ENCODE measurements at regions not wholly inside any gene's neighbourhood (a gene's known extent, or its start where the extent isn't known, plus 50 kb on each side); places are given as distances from the start of the nearest gene placed in this dataset.

GRCh38 chr3:127033171-127033570 is 50.3 kb downstream of the PLXNA1 start:
- DNase-seq (ENCODE audit: low read depth): no peak

- DNase-seq (ENCODE audit: low read depth): no peak
Measured at GRCh38 chr3:127033786-127034185, 50.9 kb downstream of the PLXNA1 start.

GRCh38 chr3:127034195-127034989 is 51.5 kb downstream of the PLXNA1 start:
- no peak for DNase-seq (ENCODE audit: low read depth)

DNA sequence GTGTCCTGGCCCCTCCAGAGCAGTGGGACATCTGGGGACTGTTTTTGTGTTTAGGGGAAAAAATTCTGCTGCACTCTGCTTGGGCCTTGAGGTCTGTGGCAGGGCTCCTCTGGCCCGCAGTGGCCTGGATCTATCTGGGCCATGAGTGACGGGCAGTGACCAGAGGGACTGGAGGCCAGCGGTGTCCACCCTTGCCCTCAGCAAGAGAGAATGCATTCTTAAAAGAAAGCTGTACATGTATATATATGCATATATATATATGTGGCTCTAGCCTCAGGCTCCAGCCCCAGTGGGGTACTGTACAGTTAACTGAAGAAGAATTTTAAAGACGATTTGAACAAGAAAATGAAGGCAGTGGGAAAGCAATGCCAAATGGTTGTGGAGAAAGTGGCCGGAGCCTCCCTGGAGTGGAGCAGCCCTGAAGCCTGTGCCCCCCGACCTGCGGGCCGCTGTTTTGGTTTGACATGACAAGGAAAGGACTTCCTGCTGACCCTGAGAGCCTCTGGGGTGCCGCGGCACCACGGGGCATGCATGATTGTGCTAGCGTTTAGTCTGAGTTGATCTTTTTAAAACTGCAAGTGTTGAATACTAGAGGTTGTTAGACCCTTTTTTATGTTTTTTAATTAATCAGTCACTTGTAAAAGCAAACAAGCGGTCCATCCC is 52.2 kb downstream of the PLXNA1 start:
- no peak for DNase-seq (ENCODE audit: low read depth)

GRCh38 chr3:127035677-127036076 is 52.8 kb downstream of the PLXNA1 start:
- peak; percentile 93 for DNase-seq (ENCODE audit: low read depth)

DNA sequence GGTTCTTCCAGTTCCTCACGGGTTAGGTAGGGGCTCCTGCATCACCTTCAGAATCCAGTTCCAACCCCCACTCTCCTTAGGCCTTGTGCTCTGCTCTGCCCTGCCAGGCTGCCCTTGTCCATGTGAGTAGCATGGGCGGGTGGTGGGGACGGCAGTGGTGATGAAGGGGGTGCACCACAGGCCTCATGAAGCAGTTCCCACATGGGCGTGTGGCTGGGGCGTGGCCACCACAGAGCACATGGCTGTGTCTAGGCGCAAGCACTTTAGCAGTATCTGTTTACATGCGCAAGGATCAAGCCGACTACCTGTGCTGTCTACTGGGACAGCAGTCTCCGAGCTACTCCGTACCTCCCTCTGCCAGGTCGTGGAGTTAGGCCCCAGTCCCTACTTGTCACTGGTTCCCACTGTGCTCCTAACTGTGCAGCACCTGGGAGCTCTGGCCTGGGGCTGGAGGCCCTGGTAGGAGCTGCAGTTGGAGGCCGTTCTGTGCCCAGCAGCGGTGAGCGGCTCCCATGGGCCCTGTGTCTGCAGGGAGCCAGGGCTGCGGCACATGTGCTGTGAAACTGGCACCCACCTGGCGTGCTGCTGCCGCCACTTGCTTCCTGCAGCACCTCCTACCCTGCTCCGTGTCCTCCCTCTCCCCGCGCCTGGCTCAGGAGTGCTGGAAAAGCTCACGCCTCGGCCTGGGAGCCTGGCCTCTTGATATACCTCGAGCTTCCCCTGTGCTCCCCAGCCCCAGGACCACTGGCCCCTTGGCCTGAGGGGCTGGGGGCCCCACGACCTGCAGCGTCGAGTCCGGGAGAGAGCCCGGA is 53.5 kb downstream of the PLXNA1 start:
- no peak for DNase-seq (ENCODE audit: low read depth)

- no peak for DNase-seq (ENCODE audit: low read depth)
Measured at GRCh38 chr3:127037021-127037400, 54.1 kb downstream of the PLXNA1 start.

DNA sequence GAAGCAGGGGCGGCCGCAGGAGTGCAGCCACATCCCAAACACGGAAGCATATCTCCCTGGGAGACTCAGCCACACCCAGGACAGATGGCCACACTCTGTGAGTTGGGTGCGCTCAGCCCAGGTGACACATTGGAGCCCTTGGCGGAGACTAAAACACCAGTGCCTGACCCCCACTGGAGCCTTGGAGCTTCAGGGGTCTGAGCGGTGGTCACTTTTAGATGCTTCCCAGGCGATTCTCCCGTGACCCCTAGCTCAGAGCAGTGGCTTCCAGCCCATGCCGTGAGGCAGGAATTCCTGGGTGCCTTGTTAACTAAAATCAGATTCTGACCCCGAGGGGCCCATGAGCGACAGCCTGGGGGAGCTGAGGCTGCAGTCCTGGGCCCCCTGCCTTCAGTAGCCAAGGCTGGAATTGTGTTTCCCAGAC is 54.5 kb downstream of the PLXNA1 start:
- DNase-seq (ENCODE audit: low read depth): no peak

GRCh38 chr3:127037971-127038446 is 55.1 kb downstream of the PLXNA1 start:
- DNase-seq (ENCODE audit: low read depth): no peak

DNA sequence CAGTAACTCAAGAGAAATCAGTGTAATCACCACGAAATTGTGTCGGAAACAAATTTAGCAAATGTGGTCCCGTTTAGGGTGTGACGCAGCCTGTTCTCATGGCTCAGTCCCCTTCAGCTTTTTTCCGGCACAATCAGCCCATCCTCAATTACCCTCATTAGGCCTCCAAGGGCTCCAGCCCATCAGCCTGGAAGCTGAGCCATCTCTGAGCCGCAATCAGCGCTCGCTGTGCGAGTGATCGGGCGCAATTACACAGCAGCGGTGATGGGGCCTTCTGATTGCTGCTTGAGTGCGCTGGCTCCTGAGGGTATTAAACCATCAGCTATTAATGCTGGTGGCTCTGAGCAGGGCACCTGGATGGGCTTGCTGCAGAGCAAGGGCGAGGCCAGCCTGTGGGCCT is 55.6 kb downstream of the PLXNA1 start:
- DNase-seq (ENCODE audit: low read depth): no peak

GRCh38 chr3:127038923-127039581 is 56.1 kb downstream of the PLXNA1 start:
- no peak for DNase-seq (ENCODE audit: low read depth)

- DNase-seq (ENCODE audit: low read depth): no peak
Measured at GRCh38 chr3:127039719-127040118, 56.8 kb downstream of the PLXNA1 start.

- DNase-seq (ENCODE audit: low read depth): no peak
Measured at GRCh38 chr3:127040216-127040615, 57.3 kb downstream of the PLXNA1 start.

DNA sequence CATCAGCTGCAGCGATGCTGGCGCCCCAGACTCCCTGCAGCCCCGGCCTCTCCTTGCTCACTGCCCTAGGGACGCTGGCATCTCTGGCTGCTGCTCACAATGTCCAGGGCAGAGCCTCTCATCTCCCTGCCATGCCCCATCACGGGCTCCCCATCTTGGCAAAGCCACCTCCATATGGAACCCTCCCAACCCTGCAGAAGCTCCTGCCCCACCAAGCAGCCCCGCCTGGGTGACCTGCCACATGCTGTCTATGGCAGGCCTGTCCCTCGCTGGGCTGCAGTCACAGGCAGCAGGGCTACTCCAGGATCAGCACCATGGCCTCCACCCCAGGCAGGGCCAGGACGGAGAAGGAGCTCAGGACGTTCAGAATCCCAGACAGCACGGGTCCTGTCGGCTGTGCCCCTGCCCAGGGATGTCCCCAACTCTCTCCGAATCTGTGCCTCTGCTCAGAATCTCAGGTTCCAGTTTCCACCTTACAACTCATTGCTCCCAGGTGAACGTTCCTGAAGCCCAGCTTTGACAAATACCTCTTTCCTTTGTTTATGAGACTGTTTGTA is 58.4 kb downstream of the PLXNA1 start:
- DNase-seq (ENCODE audit: low read depth): no peak

DNA sequence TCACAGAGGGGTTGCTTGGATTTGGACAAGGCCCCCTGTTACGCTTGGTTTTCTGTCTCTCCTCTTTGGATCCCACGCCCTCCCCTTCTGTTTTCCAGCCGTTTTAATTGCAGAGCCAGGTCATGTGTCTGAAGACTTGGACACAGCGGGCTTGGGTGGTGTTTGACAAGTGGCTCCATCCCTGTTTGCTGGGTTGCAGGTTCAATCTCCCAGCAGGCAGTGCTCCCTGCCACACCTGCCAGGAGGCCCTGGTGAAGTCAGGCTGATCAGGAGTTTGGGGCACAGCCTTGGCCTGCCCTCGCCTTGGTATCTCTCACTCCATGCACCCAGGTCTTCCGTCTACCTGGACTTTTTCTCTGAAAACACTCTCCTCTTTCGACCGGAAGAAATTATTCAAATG is 59.0 kb downstream of the PLXNA1 start:
- no peak for DNase-seq (ENCODE audit: low read depth)

DNA sequence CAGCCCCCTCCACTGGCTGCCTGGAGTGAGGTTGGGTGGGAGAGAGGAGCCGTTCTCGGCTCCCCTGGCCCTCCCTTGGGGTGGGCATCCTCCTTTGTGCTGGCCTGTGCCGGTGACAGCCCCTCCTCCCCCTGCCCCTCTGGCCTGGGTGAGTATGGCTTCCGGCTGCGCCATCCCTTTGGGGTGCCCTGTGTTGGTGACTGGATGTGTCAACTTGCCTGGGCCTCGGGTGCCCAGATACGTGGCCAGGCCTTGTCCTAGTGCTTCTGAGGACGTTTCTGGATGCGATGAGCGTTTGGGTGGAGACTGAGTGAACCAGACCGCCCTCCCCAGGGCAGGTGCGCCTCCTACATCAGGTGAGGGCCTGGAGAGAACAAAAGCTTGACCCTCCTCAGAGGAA is 59.7 kb downstream of the PLXNA1 start:
- DNase-seq (ENCODE audit: low read depth): no peak

- DNase-seq (ENCODE audit: low read depth): no peak
Measured at GRCh38 chr3:127043041-127043641, 60.2 kb downstream of the PLXNA1 start.

DNA sequence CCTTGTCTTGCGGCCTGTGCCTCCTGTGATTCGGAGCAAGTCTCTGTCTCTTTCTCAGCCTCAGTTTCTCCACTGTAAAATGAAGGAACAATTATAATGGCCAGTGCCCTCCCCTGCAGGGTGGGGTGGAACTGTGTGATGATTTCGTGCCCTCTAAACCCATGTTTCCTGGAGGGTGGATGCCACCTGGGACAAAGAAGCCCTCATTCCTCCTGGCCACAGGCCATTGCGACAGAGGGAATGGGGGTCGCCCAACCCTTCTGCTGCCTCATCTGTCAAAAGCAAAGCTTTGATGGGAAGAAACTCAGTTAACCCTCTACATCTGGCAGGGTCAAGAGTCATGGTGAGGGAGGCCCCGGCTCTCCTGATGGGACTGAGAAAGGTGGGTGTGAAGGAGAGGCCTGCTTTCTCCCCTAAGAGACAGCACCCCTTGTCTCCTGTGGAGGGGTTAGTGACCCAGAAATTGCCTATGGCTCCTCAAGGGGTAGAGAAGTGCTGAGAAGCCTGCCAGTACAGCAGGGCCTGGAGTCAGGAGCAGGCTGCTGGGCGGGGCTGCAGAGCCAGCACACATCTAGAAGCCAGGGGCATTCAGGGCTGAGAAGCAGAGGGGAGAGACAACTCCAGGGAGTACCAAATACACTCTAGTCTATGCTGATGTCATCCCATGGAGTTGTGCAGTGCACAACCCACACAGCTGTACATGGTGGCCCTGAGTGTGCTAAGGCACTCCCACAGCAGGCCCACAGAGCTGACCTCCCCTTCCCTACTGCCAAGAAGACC is 61.0 kb downstream of the PLXNA1 start:
- DNase-seq (ENCODE audit: low read depth): no peak

DNA sequence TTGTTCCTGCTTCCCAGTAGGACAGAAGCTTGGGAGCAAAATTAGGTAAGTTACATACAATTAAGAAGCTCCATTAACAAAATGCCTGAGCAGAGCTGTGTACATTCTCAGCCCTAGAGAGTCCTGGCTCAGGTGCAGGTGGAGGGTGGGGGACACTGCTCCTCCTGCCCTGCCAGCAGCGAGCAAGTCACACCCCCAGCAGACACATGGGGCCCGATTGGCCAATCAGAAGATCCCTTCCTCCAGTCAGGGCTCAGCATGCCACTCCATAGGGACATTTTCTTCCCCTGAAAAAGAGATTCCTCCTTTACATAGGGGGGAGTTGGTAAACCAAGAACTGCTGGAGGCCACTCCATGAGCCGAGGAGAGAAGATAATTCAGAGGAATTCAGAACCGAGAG is 62.1 kb downstream of the PLXNA1 start:
- peak; percentile 29 for DNase-seq (ENCODE audit: low read depth)

- DNase-seq (ENCODE audit: low read depth): no peak
Measured at GRCh38 chr3:127045435-127046045, 62.6 kb downstream of the PLXNA1 start.

Measured in iris pigment epithelial cell (primary cell).